ENCODE measurements at regions not wholly inside any gene's neighbourhood (a gene's known extent, or its start where the extent isn't known, plus 50 kb on each side); places are given as distances from the start of the nearest gene placed in this dataset.
"Not testable (repeated sequence)": the region's sequence is repeated elsewhere in the genome, so short reads cannot be mapped to it uniquely, and the experiment has no call there.

DNA sequence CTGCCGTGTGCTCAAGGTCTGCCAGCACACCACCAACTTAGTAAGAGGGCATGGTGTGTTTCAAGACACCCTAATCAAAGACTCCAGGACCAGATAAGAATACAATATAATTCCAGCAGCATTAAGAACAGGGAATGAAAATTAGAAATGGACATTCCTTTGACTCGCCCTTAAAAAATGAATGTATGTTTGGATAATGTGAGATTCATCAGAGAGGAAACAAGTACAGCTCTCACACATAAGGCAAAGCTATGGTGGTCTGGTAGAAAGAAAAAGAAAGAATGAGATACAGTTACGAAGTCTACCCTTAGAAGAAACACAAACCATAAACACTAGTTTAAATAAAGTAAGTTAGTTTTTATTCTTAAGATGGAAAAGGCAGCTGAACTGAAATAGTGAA is 174.8 kb upstream of the ANK3 start:
- no peak for DNase-seq

GRCh38 chr10:60560451-60560850 is 170.8 kb upstream of the ANK3 start:
- no peak for DNase-seq

- no peak for DNase-seq
Measured at GRCh38 chr10:60555700-60556099, 166.0 kb upstream of the ANK3 start.

- no peak for DNase-seq
Measured at GRCh38 chr10:60549686-60550085, 160.0 kb upstream of the ANK3 start.

- no peak for DNase-seq
Measured at GRCh38 chr10:60542657-60543056, 153.0 kb upstream of the ANK3 start.

DNA sequence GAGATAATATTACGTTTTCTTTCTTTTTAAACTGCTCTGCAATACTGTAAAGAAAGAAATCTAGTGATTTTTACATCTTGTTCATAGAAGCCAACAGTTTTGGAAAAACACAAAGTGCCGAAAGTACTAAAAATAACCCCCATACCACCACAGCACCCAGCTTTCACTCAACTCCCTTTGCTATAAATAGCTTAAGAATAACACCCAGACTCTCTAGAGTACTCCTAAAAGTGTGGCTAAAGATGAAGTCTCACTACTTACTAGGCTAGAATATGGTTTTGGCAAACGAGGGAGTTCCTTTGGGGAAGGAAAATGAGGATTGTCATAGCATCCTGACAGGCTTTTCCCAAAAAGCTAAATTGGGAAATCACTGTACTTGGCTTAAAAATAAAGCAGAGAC is 151.8 kb upstream of the ANK3 start:
- DNase-seq: no peak

DNA sequence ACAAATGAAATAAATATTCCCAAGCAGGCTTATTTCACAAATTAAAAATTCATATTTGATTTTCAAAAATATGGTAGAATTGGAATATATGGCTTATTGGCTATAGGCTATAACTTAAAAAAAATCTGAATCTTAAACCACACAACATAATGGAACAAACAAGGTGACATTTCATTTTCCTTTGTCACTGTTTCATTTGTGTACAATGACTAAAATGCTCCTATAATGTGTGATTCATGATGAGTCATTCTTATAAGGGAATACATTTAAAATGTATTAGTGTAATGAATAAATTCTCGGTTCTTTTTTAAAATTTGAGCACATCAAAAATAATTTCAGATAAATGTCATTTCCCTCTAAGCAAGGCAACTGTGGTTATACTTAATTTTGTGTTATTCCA is 148.0 kb upstream of the ANK3 start:
- DNase-seq: no peak

DNA sequence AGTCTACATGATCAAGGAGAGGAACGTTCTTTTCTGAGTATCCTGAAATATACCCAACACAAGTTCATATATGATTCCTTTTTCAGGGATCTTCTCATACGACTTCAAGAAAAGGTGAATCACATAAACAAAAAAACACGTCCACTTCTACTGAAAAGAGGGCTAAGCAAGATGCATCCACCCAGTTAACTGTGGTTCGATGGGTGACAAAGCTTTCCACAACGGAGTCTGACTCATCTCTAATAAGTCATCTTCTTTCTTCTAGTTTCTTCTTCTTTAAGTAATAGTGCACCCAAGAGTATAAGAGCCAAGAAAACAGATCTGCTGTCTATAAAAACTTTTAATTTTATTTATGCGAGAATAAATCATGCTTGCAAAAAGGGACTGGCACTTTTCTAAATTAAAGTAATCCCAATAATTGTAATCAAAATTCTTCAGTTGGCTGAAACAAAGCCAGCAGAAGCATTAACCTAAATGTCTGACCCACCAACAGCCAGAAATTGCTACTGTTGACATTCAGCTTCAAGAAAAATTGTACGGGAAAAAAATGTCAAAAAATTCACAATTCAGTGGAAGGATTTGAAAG is 146.9 kb upstream of the ANK3 start:
- no peak for DNase-seq

DNA sequence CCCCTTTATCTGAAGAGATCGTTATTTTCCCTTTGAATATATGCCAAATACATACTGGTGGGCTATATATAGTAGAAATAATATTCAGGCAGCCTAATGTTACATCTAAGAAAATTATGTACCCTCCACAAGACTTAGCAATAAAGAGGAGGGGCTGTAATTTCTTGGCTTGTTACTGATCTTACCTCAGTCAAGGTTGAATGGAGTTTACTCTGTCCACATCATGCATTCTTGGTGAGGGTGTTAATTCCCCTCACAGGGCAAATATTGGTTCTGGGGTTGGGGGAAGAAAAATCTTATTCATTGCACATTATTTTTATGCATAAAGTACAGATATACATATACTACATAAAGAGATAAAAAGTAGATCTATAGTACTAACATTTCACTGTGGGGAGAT is 145.8 kb upstream of the ANK3 start:
- DNase-seq: no peak

- DNase-seq: no peak
Measured at GRCh38 chr10:60534761-60535389, 145.2 kb upstream of the ANK3 start.

- no peak for DNase-seq
Measured at GRCh38 chr10:60532696-60533468, 143.2 kb upstream of the ANK3 start.

GRCh38 chr10:60531006-60531405 is 141.3 kb upstream of the ANK3 start:
- DNase-seq: no peak

DNA sequence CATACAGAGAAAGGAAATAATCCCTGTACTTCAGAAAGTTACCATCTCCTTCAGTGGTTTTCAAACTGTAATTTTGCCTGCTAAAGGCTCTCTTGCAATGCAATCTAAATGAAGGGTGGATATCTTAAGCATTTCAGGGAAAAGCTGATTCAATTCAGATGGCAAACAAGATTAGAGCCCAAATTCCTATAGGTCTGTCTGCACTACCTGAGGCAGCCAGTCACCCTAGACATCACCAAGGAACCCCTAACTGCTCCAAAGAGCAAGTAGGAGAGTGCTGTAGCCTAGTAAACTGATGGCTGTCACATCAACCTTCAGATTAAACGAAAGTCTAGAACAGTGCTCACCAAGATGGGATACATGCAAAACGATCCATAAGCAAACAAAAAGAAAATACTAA is 138.0 kb upstream of the ANK3 start:
- DNase-seq: no peak

GRCh38 chr10:60525716-60526585 is 136.3 kb upstream of the ANK3 start:
- no peak for DNase-seq

DNA sequence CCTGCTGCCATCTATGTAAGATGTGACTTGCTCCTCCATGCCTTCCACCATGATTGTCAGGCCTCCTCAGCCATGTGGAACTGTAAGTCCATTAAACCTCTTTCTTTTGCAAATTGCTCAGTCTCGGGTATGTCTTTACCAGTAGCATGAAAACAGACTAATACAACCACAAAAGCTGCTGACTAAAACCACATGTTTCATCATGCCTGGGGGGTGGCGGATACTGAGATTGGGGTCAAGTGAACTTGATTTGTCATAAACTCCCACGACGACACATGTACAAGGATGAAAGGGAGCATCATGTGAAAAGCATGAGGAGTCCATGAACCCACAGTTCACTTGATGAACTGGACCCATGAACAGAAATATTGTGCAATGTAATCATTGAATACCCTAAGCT is 134.9 kb upstream of the ANK3 start:
- no peak for DNase-seq

- DNase-seq: not testable (repeated sequence)
Measured at GRCh38 chr10:60523371-60523770, 133.7 kb upstream of the ANK3 start.

DNA sequence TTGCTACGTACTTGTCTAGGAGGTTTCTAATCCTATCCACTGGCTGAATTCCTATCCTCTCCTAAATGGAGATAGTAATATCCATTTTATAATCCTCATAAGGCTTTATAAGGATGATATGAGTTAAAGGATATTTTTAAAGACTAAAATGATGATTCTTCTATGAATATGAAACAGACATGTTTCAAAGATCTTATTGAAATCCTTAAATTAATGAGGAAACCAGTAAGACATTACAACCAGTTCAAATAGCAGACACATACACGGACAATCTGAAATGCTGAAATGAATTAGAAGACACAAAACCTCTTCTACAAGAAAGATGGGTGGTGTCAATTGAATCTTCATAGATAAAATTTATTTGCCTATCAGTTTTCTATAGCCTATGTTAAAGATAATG is 132.9 kb upstream of the ANK3 start:
- no peak for DNase-seq

- no peak for DNase-seq
Measured at GRCh38 chr10:60521974-60522405, 132.3 kb upstream of the ANK3 start.

- DNase-seq: no peak
Measured at GRCh38 chr10:60518745-60519144, 129.1 kb upstream of the ANK3 start.

- DNase-seq: no peak
Measured at GRCh38 chr10:60517805-60518204, 128.1 kb upstream of the ANK3 start.

DNA sequence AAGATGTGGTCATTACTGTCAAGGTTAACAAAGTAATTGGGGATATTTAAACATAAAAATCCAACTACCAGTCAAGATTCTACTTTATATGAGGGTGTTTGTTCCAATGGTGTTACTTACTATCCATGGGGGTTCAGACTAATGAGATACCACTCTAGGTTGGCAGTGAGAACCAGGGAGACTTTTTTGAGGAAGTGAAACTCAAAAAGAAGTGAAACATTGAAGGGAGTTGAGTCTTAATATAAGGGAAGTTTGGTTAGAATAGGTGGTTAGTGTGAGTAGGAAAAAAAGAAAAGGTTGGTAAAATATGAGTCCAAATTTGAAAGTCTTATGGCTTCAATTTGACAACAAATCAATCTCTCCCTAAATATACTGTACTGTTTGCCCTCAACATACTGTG is 123.6 kb upstream of the ANK3 start:
- no peak for DNase-seq

DNA sequence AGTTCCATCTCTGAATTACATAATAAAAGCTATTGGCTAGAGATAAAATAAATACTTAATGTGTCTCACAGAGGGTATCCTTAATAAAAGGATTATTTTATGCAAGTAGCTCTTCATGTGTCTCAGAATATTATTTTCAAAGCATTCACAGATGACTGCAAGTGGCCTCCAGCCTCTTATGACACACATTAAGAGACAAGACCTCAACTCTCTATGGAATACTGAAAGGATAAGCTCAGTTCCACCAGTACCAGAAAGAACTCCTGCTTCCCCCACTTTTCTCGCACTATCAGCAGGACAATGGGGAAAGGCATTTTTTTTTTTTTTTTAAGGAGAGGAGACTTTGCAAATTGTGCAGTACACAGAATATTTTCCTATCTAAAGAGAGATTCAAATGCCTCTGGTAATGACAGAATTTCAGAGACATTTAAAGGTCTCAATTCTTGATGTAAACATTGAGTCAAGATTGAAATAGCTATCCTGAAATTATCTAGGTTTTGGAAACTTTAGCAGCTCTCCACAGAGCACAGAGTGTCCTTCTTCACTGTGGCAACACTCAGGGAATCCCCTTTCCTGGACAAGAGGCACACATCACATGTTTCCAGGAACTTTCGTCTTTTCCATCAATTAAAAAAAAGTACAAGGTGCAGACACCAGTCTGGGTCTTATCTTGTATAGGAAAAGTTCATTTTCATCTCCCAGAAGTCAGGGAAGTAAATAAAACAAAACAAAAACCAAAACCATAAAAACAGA is 122.0 kb upstream of the ANK3 start:
- DNase-seq: no peak

GRCh38 chr10:60508831-60509230 is 119.2 kb upstream of the ANK3 start:
- no peak for DNase-seq
